Gastroesophageal sphincter (tissue), 4 donors: ENCODE measurements at regions not wholly inside any gene's neighbourhood (a gene's known extent, or its start where the extent isn't known, plus 50 kb on each side); places are given as distances from the start of the nearest gene placed in this dataset.

Experiments
- ATAC-seq: fragments of 150-250 bp; one replicate; pipeline ENCODE4 v1.9.1; 2016; ENCODE audit warnings: mild to moderate bottlenecking, moderate library complexity
- H3K27ac ChIP-seq, 4 donors: fragments of 200-600 bp; sonication (generic) in 3 of 4; 1 replicate in 3 of 4; 2 replicates in 1 of 4; pipeline ENCODE4 v1.5.1; 2016 to 2019
- H3K27me3 ChIP-seq: fragments of 200-600 bp; sonication (generic); one replicate; pipeline ENCODE4 v1.5.1; 2019
- H3K36me3 ChIP-seq, 2 donors: fragments of 200-600 bp; sonication (generic); one replicate each; pipeline ENCODE4 v1.5.1; 2019; ENCODE audit warnings: control low read depth in 1 of 2
- H3K4me1 ChIP-seq, 3 donors: fragments of 200-600 bp; sonication (generic); 1 replicate in 2 of 3; 2 replicates in 1 of 3; pipeline ENCODE4 v1.5.1; 2016 to 2019; ENCODE audit warnings: control low read depth in 2 of 3
- H3K4me3 ChIP-seq, 2 donors: fragments of 200-600 bp; sonication (generic); one replicate each; pipeline ENCODE4 v1.5.1; 2019; ENCODE audit warnings: mild to moderate bottlenecking in 1 of 2, moderate library complexity in 1 of 2
- H3K9me3 ChIP-seq, 3 donors: fragments of 200-600 bp; sonication (generic); one replicate each; pipeline ENCODE4 v1.5.1; 2017 to 2019; ENCODE audit warnings: control low read depth in 2 of 3
- EP300 ChIP-seq: sonication (generic); formaldehyde crosslinking; IDR thresholded peaks from one replicate; pipeline ENCODE4 v1.6.1; 2017; ENCODE audit warnings: antibody characterized with exemption, mild to moderate bottlenecking
- POLR2A ChIP-seq, 2 donors: fragments of 450-650 bp; IDR thresholded peaks; one replicate each; pipeline ENCODE4 v1.6.1; 2017; ENCODE audit warnings: antibody characterized with exemption in 2 of 2, mild to moderate bottlenecking in 2 of 2, moderate library complexity in 1 of 2
- POLR2AphosphoS5 ChIP-seq: sonication (generic); formaldehyde crosslinking; IDR thresholded peaks from one replicate; pipeline ENCODE4 v1.6.1; 2017; ENCODE audit warnings: antibody characterized with exemption
- WGBS, 2 donors: methylation state at CpG; one replicate each; pipeline ENCODE4 v1.1.5; 2018; ENCODE audit warnings: low coverage in 1 of 2; 5-methylcytosine and 5-hydroxymethylcytosine counted together
- TF ChIP-seq, protein P1 (sequence below), 4 experiments: fragments of 200-600 bp in 2 of 4; fragments of 450-650 bp in 2 of 4; sonication (generic) in 1 of 4; IDR thresholded peaks; one replicate each; pipeline ENCODE4 v1.5.1; 2017 to 2019; ENCODE audit warnings: antibody characterized with exemption in 4 of 4, mild to moderate bottlenecking in 2 of 4, moderate library complexity in 2 of 4

DNA sequence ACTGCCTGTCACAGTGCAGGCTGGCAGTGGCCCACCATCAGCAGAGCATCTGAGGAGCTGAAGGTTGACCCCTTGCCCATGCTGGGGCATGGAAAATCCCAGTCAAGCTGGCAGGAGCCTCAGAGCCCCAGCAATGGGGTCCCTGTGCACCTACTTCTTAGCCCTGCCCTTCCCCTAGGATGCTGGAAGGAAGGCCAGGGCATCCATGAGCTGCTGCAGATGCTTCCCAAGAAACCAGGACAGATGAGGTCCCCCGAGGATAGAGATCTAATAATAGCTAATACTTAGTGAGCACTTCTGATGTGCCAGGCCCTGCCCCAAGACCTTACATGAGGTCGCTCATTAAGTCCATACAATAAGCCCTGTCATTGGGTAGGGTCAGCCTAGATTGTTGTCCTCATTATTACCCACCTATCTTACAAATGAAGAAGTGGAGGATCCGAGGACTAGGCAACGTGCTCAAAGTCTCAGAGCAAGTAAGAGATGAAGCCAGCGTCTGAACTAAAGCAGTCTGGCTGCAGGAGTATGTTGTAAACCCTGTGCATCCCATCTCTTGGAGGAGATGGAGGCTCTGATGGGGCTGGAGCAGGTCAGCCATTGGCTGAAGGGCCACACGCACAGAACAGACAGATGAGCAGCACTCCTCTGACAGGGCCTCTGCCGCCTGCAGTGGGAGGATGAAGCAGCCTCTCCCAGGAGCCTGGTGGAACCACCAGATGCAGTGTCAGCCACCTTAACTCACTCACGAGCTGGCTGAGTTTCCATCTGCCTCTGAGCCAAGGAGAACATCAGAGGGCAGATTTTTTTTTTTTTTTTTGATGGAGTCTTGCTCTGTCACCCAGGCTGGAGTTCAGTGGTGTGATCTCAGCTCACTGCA is 175.4 kb downstream of the WSCD1 start:
- 55 to 66% methylated on average over 4 of the region's 8 CpGs for WGBS, 2 donors
- no peaks in the 10 kb centered on the region for H3K36me3 ChIP-seq
- no peak overlapping the region for H3K4me3 ChIP-seq
- no peak for TF ChIP-seq EP300
- no peak for TF ChIP-seq POLR2A (IDR thresholded peaks at IDR 0.05)
- TF ChIP-seq, protein P1, sequence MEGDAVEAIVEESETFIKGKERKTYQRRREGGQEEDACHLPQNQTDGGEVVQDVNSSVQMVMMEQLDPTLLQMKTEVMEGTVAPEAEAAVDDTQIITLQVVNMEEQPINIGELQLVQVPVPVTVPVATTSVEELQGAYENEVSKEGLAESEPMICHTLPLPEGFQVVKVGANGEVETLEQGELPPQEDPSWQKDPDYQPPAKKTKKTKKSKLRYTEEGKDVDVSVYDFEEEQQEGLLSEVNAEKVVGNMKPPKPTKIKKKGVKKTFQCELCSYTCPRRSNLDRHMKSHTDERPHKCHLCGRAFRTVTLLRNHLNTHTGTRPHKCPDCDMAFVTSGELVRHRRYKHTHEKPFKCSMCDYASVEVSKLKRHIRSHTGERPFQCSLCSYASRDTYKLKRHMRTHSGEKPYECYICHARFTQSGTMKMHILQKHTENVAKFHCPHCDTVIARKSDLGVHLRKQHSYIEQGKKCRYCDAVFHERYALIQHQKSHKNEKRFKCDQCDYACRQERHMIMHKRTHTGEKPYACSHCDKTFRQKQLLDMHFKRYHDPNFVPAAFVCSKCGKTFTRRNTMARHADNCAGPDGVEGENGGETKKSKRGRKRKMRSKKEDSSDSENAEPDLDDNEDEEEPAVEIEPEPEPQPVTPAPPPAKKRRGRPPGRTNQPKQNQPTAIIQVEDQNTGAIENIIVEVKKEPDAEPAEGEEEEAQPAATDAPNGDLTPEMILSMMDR (IDR thresholded peaks at IDR 0.05): no peak
- H3K4me1 ChIP-seq: no peaks in the 10 kb centered on the region
- H3K27ac ChIP-seq: no peak overlapping the region
- peaks cover 59% of the 10 kb centered on the region for H3K27me3 ChIP-seq
- no peaks in the 10 kb centered on the region for H3K9me3 ChIP-seq
- ATAC-seq: no peak

DNA sequence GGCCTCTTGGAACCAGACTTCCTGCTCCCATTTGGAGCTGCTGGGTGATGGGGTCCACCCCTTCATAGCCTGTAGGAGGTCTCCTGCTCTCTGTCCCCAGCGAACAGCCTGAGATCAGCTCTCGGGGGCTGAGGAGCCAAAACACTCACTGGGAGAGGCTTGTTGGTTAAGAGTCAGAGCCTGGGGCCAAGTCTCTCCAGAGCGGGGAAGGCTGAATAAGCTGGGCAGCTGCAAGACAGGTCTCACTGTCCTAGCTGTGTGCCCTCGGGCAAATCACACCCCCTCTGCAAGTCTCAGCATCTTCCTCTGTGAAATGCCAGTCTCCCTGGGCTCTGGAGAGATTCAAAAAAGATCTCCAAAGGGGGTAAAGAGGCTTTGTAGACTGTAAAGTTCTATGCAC is 174.6 kb downstream of the WSCD1 start:
- Histone ChIP-seq H3K9me3 (no peaks in the 10 kb centered on the region), H3K36me3 (no peaks in the 10 kb centered on the region), H3K27me3 (peaks cover 58% of the 10 kb centered on the region), H3K4me1 (no peaks in the 10 kb centered on the region), H3K27ac (no peak overlapping the region), H3K4me3 (no peak overlapping the region)
- 40% methylated on average over 1 of the region's 4 CpGs; no CpG with 5 or more reads in 1 of the 2 donors for WGBS, 2 donors
- no peak for ATAC-seq
- TF ChIP-seq POLR2AphosphoS5 (no peak), POLR2A (IDR thresholded peaks at IDR 0.05) (no peak), EP300 (no peak)
- TF ChIP-seq, protein P1 (IDR thresholded peaks at IDR 0.05): no peak

DNA sequence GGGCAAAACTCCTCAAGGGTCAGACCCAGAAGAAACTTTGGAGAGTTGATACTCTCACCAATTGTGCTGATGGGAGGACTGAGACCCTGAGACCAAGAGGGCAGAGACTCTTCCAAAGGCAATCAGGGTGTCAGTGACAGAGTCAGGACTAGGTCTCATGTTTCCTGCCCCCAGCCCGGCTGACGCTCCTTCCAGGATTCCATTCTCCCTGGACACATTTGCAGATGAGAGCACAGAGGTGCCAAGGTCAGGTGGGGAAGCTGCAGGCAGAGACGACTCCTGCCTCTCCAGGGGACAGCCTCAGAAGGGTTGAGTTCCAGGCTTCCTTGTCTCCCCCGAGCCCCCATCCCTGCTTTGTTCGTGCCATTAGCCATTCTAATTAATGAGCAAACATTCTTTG is 174.1 kb downstream of the WSCD1 start:
- H3K4me1 ChIP-seq: no peaks in the 10 kb centered on the region
- no peak overlapping the region for H3K4me3 ChIP-seq
- WGBS, 2 donors: 40 to 51% methylated on average over 2 to 4 of the region's 5 CpGs
- TF ChIP-seq POLR2A (IDR thresholded peaks at IDR 0.05): no peak
- H3K27ac ChIP-seq: no peak overlapping the region
- no peaks in the 10 kb centered on the region for H3K36me3 ChIP-seq
- no peaks in the 10 kb centered on the region for H3K9me3 ChIP-seq
- no peak for ATAC-seq
- peaks cover 60% of the 10 kb centered on the region for H3K27me3 ChIP-seq

DNA sequence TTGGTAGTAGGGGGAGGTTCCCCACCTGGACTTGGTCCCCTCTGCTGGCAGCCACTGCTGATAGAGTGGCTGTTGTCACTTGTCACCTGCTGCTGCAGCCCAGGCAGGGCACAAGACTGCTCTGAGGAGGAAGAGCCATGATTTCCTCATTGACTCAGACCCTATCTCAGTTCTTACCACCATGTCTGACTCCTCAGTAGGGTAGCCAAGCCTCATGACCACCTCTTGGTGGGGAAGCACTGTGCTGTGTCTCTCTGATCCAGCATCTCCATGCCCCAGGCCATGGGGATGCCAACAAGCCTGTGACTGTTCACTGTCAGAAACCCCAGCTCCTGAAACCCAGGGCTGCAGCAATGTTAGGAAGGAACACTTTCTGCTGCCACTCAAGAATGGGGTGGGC is 173.0 kb downstream of the WSCD1 start:
- ATAC-seq: no peak
- Histone ChIP-seq H3K27ac (no peak overlapping the region), H3K9me3 (no peaks in the 10 kb centered on the region), H3K4me1 (no peaks in the 10 kb centered on the region), H3K27me3 (peaks cover 60% of the 10 kb centered on the region), H3K4me3 (no peak overlapping the region), H3K36me3 (no peaks in the 10 kb centered on the region)
- TF ChIP-seq POLR2A (IDR thresholded peaks at IDR 0.05) (no peak), POLR2AphosphoS5 (no peak), EP300 (no peak)
- TF ChIP-seq, protein P1 (IDR thresholded peaks at IDR 0.05): no peak

DNA sequence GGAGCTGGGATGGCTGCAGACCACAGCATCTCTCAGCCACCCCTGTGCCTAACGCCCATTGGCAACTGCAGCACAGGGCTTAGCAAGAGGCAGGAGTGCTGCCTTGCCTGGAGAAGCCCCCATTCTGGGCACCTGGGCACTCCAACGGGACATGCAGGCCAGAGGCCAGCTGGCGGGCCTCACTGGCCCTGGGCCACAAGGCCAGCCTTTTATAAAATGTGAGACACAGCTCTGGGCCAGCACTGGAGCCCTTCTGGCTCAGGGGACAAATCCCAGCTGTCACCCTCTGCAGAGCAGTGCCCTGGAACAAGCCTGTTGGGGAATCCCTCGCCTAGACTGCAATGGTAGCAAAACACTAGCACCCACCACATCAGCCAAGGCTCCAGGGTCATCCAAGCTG is 171.8 kb downstream of the WSCD1 start:
- no CpG with 5 or more reads among the region's 4 CpGs for WGBS, 2 donors
- H3K4me1 ChIP-seq: no peaks in the 10 kb centered on the region
- ATAC-seq: no peak
- H3K27ac ChIP-seq: no peak overlapping the region
- H3K27me3 ChIP-seq: peaks cover 62% of the 10 kb centered on the region
- H3K4me3 ChIP-seq: no peak overlapping the region
- H3K36me3 ChIP-seq: no peaks in the 10 kb centered on the region
- TF ChIP-seq POLR2AphosphoS5 (no peak), EP300 (no peak), POLR2A (IDR thresholded peaks at IDR 0.05) (no peak)
- TF ChIP-seq, protein P1 (IDR thresholded peaks at IDR 0.05): no peak
- no peaks in the 10 kb centered on the region for H3K9me3 ChIP-seq
